GM18868 (cell line): ENCODE measurements at regions not wholly inside any gene's neighbourhood (a gene's known extent, or its start where the extent isn't known, plus 50 kb on each side); places are given as distances from the start of the nearest gene placed in this dataset.
"Not testable (repeated sequence)": the region's sequence is repeated elsewhere in the genome, so short reads cannot be mapped to it uniquely, and the experiment has no call there.

Source experiments
- ATAC-seq: cut with Tn5 transposase; IDR thresholded peaks from one replicate; pipeline ENCODE4 v1.9.1; 2021; ENCODE audit warnings: mild to moderate bottlenecking, moderate library complexity; ENCODE audit not compliant: unreplicated experiment

- no peak for ATAC-seq
Observed at GRCh38 chr12:91511795-91512420, 329.3 kb upstream of the DCN start.

- no peak for ATAC-seq
Observed at GRCh38 chr12:91507754-91508153, 325.1 kb upstream of the DCN start.

GRCh38 chr12:91506452-91506851 lies 323.8 kb upstream of the DCN start:
- no peak for ATAC-seq

GRCh38 chr12:91505006-91505405 lies 322.4 kb upstream of the DCN start:
- no peak for ATAC-seq

DNA sequence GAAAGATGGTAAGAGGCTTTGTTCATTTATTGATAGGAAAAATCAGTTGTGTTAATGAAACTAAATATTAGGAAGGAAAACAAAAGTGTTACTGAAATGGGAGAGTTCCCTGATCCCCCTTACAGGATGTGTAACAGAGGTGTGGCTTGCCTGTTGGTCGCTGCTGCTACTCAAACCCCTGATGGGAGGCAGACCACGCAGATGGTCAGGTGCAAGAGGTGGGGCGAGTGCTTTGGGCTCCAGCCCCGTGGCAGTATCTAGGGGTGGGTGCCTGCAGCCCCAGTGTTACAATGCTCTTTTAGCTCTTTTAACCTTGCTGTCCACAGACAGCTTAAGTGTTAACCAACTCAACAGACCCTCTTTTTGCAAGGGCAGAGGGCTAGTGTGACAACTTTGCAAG lies 319.6 kb upstream of the DCN start:
- no peak for ATAC-seq

- ATAC-seq = no peak
Observed at GRCh38 chr12:91496337-91496736, 313.7 kb upstream of the DCN start.

- no peak for ATAC-seq
Observed at GRCh38 chr12:91493308-91493707, 310.7 kb upstream of the DCN start.

DNA sequence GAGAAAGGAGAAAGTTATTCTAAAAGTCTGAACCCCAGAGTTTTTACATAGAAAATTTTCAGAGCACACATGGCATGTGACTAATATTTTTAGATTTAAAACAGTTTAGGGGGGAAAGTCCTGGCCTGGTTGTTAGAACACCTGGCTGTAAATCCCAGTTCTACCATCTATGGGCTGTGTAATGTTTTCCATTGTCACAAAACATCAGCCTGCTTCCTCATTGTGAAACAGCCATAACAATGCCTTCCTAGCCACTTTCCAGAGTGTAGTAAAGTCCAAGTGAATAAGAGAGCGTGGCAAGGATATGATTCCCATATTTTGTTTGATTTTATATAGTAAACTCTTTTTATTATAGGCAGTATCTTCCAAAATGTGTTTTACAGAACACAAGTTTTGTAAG lies 310.0 kb upstream of the DCN start:
- ATAC-seq = no peak

DNA sequence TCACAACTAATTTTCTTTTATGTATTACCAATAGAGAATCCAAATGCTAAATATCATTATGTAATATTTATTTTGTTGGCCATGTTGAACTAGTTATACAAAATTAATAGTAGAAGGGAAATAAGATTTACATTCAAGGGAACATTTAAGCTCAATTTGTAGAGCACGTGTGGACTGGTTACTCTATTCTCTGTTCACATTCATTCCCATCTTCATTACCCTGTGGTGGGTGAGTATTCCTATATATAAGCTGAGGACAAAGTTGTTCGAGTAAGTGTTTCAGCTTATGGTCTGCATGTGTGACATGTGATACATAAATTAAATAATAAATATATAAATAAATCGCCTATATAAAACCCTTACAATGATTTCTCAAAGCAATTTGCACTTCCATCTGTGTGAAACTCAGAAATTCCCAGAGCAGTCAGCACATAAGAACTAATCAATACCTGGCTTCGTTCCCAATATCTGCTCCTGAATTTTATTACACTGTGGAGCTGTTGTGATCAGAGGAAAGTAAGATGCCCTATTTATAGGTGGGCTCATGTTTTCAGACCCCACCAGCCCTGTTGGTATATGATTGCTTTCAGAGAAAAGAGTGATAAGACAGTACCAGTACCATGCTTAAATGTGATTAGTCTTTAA lies 308.2 kb upstream of the DCN start:
- no peak for ATAC-seq

- no peak for ATAC-seq
Observed at GRCh38 chr12:91483471-91483985, 300.9 kb upstream of the DCN start.

GRCh38 chr12:91482231-91482630 lies 299.6 kb upstream of the DCN start:
- no peak for ATAC-seq

- no peak for ATAC-seq
Observed at GRCh38 chr12:91478500-91478899, 295.9 kb upstream of the DCN start.

DNA sequence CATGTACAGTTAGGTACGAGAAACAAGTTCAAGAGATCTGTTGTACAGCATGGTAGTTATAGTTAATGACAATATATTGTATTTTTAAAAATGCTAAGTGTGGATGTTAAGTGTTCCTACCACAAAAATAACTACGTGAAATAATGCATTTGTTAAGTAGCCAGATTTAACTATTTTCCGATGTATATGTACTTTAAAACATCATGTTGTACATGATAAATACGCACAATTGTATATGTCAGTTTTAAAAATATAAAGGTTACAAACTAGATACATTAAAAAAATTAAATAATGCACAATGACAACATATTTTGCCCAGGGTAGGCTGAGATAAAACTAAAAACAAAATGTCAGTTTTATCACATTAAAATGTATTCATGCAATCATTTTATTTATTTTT lies 285.1 kb upstream of the DCN start:
- no peak for ATAC-seq

DNA sequence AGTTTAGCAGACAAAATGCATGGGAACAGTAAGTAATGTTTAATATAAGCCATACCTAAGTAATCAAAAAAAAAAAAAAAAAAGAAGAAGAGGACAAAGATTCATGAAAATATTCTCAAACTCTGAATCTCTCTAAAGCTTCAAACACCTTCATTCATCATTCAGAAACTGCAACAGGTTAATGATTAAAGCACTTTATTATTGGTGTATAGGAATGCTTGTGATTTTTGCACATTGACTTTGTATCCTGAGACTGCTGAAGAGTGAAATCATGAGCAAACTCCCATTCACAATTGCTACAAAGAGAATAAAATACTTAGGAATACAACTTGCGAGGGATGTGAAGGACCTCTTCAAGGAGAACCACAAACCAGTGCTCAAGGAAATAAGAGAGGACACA lies 278.4 kb upstream of the DCN start:
- ATAC-seq = no peak

GRCh38 chr12:91460469-91460868 lies 277.9 kb upstream of the DCN start:
- ATAC-seq = no peak

DNA sequence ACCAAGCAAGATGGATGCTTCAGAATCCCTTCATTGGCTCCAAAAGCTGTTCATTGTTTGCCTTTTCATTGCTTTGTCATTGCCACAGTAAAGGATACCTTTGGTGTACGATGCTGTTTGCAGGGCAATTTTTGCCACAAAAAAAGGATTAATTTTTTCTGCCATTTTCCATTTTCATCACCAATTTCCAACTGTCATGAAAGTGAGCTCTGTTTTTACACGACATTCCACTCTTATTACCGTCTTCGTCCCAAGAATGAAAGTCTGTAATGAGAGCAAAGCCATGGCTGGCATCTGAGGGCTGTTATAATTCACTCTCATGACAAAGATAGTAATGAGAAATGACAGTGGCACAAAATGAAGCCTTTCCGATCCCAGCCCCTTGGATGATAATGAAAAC lies 272.7 kb upstream of the DCN start:
- no peak for ATAC-seq

GRCh38 chr12:91454179-91454578 lies 271.6 kb upstream of the DCN start:
- ATAC-seq = no peak

DNA sequence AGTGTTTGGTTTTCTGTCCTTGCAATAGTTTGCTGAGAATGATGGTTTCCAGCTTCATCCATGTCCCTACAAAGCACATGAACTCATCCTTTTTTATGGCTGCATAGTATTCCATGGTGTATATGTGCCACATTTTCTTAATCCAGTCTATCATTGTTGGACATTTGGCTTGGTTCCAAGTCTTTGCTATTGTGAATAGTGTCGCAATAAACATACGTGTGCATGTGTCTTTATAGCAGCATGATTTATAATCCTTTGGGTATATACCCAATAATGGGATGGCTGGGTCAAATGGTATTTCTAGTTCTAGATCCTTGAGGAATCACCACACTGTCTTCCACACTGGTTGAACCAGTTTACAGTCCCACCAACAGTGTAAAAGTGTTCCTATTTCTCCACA lies 269.8 kb upstream of the DCN start:
- ATAC-seq = not testable (repeated sequence)

GRCh38 chr12:91441993-91442952 lies 259.7 kb upstream of the DCN start:
- no peak for ATAC-seq

DNA sequence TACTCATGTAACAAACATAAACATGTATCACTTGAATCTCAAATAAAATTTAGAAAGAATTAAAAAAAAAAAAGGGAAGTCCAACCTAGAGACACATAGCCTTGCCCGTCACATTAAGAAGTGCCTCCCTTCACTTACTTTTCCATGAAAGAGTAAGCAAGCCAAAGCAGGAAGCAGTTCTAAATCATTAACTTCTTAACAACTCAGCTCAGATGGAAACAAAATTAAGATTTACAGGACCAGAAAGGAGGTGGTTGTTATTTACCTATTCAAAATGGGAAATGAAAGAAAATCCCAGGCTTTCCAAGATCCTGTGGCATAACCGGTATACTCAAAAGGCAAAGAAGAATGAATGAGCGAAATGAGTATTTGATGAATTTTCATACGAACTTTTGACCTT lies 258.6 kb upstream of the DCN start:
- no peak for ATAC-seq

DNA sequence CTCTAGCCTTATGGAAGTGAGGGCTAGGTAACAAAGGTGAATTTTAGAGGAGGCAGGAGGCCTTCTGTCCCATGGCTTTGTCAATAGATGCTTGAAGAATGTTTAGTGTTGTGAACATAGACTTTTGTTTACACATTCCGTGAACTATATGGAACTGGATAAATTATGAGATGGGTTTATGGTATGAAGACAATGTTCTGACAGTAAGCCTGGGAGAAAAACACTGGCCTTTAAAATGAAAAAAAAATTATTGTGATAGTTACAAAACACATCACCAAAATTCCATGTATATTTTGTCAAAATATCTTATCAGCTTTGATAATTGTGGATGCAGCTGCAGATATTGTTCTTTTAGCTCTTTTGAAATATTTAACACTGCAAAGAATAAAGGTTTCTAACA lies 251.5 kb upstream of the DCN start:
- ATAC-seq = no peak

DNA sequence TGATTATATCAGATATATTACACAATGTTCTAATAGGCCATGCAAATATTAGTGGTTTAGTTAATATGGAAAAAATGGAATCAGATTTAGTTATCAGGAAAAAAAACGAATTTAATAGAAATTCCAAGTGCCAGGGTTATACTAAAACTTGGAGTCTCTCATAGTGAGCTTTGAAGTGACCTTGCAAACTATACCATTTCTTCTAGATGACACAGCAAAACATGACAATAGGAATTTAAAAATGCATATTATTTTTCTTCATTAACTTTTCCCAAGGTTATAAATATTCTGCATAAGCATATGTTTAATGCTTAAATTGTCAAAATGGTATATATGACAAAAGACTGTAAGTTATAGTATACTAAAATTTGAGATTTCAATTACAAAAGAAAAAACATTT lies 250.1 kb upstream of the DCN start:
- no peak for ATAC-seq
